ENCODE measurements at regions not wholly inside any gene's neighbourhood (a gene's known extent, or its start where the extent isn't known, plus 50 kb on each side); places are given as distances from the start of the nearest gene placed in this dataset.

DNA sequence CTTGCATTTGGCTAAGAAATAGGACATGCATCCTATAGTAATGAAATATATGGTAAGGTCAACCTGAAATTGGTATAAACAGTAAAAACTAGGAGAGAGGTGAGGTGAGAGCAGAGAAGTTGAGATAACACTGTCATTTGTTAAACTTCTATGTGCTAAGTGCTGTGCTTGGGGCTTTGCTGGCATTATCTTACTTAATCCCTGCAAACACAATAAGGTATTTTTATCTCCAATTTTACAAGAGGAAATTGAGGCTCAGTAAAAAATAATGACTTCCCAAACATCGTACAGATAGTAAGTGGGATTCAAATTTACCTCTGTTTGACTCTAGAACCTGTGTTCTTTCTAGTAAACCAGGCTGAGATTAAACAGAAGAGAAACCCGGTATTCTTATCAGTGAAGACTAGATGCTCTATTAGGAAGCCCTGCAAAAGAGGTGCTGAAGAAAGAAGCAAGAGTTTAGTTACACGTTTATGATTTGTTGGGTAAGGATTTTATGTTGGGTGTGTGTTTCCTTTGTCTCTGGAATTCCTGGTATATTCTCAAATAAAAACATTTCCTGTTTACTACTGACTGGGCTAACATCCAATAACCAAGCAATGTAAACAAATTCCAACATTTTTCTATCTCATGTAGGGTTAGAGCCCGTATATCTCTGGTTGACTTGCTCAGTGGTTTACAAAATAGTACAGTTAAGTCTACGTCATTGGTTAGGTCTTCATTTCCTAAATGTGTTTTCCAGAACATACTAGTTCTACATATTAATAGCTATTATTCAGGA lies 137.3 kb upstream of the FNDC3A start:
- no peak overlapping the region for H3K4me3 Mint-ChIP-seq
- ChIA-PET POLR2A (no interaction called here), CTCF (no interaction called here)
- peaks cover 6% of the 10 kb centered on the region for H3K9me3 Mint-ChIP-seq
- H3K4me1 Mint-ChIP-seq, result no peaks in the 10 kb centered on the region
- no peak for DNase-seq
- H3K27me3 Mint-ChIP-seq, result peaks cover 3% of the 10 kb centered on the region
- H3K27ac Mint-ChIP-seq, result no peak overlapping the region
- H3K36me3 Mint-ChIP-seq (ENCODE audit: low read depth), result peaks cover 6% of the 10 kb centered on the region

DNA sequence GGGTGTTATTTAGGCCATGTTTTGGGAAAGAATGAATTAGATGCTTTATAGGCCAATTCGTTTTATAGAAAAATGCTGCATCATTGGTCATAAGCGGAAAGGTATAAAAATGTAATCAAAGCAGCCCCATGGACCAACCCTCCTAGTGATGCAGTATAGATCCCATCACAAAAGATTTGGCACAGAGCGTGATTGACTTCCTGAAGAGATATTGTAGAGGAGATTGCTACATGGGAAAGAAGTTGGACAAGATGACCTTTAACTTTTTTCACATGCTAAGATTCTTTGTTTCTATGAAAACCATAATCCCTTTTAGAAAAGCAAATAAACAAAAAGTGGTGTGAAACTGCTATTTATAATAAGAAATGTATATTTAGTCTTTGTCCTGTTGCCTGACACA lies 136.5 kb upstream of the FNDC3A start:
- peaks cover 3% of the 10 kb centered on the region for H3K27me3 Mint-ChIP-seq
- H3K27ac Mint-ChIP-seq, result no peak overlapping the region
- no peak overlapping the region for H3K4me3 Mint-ChIP-seq
- H3K36me3 Mint-ChIP-seq (ENCODE audit: low read depth), result peaks cover 3% of the 10 kb centered on the region
- H3K9me3 Mint-ChIP-seq, result peaks cover 2% of the 10 kb centered on the region
- H3K4me1 Mint-ChIP-seq, result no peaks in the 10 kb centered on the region
- ChIA-PET CTCF (no interaction called here), POLR2A (no interaction called here)
- no peak for DNase-seq

DNA sequence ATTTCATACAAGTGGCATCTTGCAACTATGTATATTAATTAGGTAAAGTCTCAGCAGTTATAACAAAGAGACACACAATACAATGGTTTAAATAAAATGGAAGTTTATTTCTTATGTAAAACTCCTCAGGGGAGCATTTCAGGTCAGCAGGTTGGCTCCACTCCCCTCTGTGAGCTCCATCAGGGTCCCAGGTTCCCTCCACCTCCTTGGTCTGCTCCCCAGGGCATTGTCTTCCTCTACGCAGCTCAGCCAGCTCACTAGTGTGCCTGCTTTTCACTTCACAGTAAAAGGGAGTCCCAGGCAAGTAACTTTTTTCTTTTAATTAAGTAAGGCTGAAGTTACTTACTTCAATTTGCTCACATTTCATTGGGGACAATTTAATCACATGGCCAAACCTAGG lies 135.3 kb upstream of the FNDC3A start:
- POLR2A ChIA-PET, result no interaction called here
- Mint-ChIP-seq H3K27me3 (peaks cover 3% of the 10 kb centered on the region), H3K4me1 (no peaks in the 10 kb centered on the region), H3K36me3 (ENCODE audit: low read depth) (peaks cover 3% of the 10 kb centered on the region), H3K4me3 (no peak overlapping the region), H3K27ac (no peak overlapping the region), H3K9me3 (no peaks in the 10 kb centered on the region)
- no peak for DNase-seq
- CTCF ChIA-PET, result no interaction called here

DNA sequence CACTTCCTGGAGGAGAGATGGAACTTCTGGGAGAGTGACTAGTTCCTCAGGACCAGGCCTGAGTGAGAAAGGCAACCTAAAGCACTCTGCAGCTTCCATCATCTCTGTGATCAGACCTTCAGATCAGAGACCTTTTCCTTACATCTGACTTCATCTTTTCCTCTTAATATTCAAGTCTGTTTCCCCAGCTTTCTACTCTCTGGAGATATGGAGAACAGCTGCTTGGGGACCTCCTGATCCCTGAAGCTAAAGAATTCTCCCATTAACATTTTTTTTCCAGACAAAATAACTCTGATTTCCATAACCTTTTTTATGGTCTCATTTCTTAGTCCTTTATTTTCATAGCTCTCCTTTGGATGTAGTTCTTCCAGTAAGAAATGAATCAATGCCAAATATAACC lies 133.4 kb upstream of the FNDC3A start:
- DNase-seq, result no peak
- Mint-ChIP-seq H3K36me3 (ENCODE audit: low read depth) (no peaks in the 10 kb centered on the region), H3K9me3 (no peaks in the 10 kb centered on the region), H3K27ac (no peak overlapping the region), H3K4me3 (no peak overlapping the region), H3K27me3 (peaks cover 3% of the 10 kb centered on the region), H3K4me1 (no peaks in the 10 kb centered on the region)
- ChIA-PET CTCF (no interaction called here), POLR2A (no interaction called here)

GRCh38 chr13:48843630-48844380 lies 131.9 kb upstream of the FNDC3A start:
- no peak for DNase-seq
- peaks cover 3% of the 10 kb centered on the region for H3K27me3 Mint-ChIP-seq
- POLR2A ChIA-PET, result no interaction called here
- H3K9me3 Mint-ChIP-seq, result peaks cover 2% of the 10 kb centered on the region
- no peak overlapping the region for H3K27ac Mint-ChIP-seq
- H3K36me3 Mint-ChIP-seq (ENCODE audit: low read depth), result no peaks in the 10 kb centered on the region
- no peak overlapping the region for H3K4me3 Mint-ChIP-seq
- H3K4me1 Mint-ChIP-seq, result no peaks in the 10 kb centered on the region
- CTCF ChIA-PET, result no interaction called here

DNA sequence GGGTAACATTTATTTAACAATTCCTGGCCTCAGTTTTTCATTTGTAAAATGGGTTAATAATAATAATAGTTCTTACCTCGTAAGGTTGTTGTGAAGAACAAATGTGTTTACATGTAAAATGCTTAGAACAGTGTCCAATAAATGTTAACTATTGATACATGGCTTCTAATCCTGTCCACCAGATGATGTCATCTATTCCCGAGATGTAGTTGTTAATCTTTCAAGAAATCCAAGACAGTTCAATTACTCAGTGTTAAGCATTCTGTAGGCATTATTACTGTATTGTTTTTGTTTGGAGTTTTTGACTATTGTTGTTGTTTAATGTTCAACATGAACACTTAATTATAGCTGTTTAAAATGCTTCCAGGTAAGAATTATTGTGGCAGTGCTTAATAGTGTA lies 131.0 kb upstream of the FNDC3A start:
- ChIA-PET CTCF (no interaction called here), POLR2A (no interaction called here)
- no peak overlapping the region for H3K4me3 Mint-ChIP-seq
- no peak for DNase-seq
- H3K4me1 Mint-ChIP-seq, result no peaks in the 10 kb centered on the region
- H3K27ac Mint-ChIP-seq, result no peak overlapping the region
- H3K27me3 Mint-ChIP-seq, result peaks cover 3% of the 10 kb centered on the region
- peaks cover 2% of the 10 kb centered on the region for H3K9me3 Mint-ChIP-seq
- H3K36me3 Mint-ChIP-seq (ENCODE audit: low read depth), result no peaks in the 10 kb centered on the region

DNA sequence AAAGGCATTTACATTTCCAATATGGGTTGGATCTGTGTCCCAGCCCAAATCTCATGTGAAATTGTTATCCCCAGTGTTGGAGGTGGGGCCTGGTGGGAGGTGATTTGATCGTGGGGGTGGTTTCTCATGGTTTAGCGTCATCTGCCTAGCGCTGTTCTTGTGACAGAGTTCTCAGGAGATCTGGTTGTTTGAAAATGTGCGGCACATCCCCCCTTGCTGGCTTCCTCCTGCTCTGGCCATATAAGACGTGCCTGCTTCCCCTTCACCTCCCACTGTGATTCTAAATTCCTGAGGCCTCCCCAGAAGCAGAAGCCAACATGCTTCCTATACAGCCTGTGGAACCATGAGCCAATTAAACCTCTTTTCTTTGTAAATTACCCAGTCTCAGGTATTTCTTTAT lies 126.2 kb upstream of the FNDC3A start:
- Mint-ChIP-seq H3K4me3 (no peak overlapping the region), H3K9me3 (peaks cover 2% of the 10 kb centered on the region), H3K27me3 (peaks cover 1% of the 10 kb centered on the region), H3K36me3 (ENCODE audit: low read depth) (no peaks in the 10 kb centered on the region), H3K27ac (no peak overlapping the region), H3K4me1 (peaks cover 31% of the 10 kb centered on the region)
- DNase-seq, result no peak
- ChIA-PET CTCF (no interaction called here), POLR2A (no interaction called here)

DNA sequence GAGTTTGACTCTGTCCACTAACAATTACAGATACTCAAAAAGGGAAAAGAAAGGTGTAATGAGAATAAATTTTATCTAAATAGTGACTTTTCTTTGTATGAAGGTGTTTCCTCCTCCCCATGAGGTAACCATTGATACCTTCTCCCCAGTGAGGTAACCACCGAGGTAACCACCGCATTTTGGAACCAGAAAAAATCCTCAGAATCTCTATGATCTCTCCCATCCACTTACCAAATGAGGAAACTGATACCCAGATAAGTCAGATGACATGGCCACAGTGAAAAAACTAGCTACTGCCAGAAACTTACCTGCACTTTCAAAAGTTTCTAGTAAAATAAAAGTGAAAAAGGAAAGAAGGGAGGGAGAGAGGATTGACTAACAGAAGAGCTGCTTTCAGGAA lies 124.0 kb upstream of the FNDC3A start:
- Mint-ChIP-seq H3K4me1 (peaks cover 31% of the 10 kb centered on the region), H3K27ac (no peak overlapping the region), H3K36me3 (ENCODE audit: low read depth) (no peaks in the 10 kb centered on the region), H3K4me3 (no peak overlapping the region), H3K27me3 (peaks cover 1% of the 10 kb centered on the region), H3K9me3 (peaks cover 2% of the 10 kb centered on the region)
- no peak for DNase-seq
- ChIA-PET POLR2A (no interaction called here), CTCF (no interaction called here)

GRCh38 chr13:48852911-48853727 lies 122.6 kb upstream of the FNDC3A start:
- DNase-seq, result no peak
- ChIA-PET POLR2A (interaction anchor here (1.5 to 2.1 kb wide), 2 partner anchors 26 to 123 kb away, joined by 3 to 8 read pairs; partner anchors contain the start of gene FNDC3A), CTCF (interaction anchor here (0.7 kb wide), 1 partner anchor 370 kb away, joined by 8 read pairs; no protein-coding TSS in a partner anchor)
- no peaks in the 10 kb centered on the region for H3K36me3 Mint-ChIP-seq (ENCODE audit: low read depth)
- H3K27me3 Mint-ChIP-seq, result peaks cover 1% of the 10 kb centered on the region
- H3K4me3 Mint-ChIP-seq, result no peak overlapping the region
- H3K9me3 Mint-ChIP-seq, result no peaks in the 10 kb centered on the region
- peaks cover 35% of the 10 kb centered on the region for H3K4me1 Mint-ChIP-seq
- peak overlapping the region; percentile 60 for H3K27ac Mint-ChIP-seq

DNA sequence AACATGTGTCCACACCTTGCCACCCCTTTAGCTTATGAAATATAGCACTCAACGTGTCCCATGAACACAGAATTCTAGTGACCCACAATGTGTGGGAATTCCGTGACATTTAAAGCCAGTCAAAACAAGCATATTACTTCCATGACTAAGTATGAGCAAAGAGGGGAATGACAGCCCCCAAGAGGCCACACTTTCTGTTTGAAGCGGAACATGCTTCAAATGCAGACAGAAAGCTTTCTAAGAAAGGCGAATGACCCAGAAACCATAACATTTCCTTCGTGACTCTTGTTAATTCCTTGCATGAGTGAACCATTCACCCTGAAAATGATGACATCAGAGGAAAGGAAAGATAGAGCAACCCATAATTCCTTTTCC lies 122.0 kb upstream of the FNDC3A start:
- Mint-ChIP-seq H3K27me3 (peaks cover 1% of the 10 kb centered on the region), H3K36me3 (ENCODE audit: low read depth) (no peaks in the 10 kb centered on the region), H3K4me1 (peaks cover 41% of the 10 kb centered on the region), H3K27ac (peak overlapping the region; percentile 60), H3K4me3 (no peak overlapping the region), H3K9me3 (no peaks in the 10 kb centered on the region)
- no peak for DNase-seq
- CTCF ChIA-PET, result no interaction called here
- POLR2A ChIA-PET, result interaction anchor here (1.5 to 2.1 kb wide), 2 partner anchors 26 to 122 kb away, joined by 3 to 8 read pairs; partner anchors contain the start of gene FNDC3A

- ChIA-PET CTCF (interaction anchor here (0.7 kb wide), 1 partner anchor 40 kb away, joined by 3 read pairs; no protein-coding TSS in a partner anchor), POLR2A (interaction anchor here (0.7 to 1.0 kb wide), 2 partner anchors 27 to 118 kb away, joined by 3 read pairs; partner anchors contain the start of gene FNDC3A)
- no peak overlapping the region for H3K4me3 Mint-ChIP-seq
- no peaks in the 10 kb centered on the region for H3K36me3 Mint-ChIP-seq (ENCODE audit: low read depth)
- no peaks in the 10 kb centered on the region for H3K27me3 Mint-ChIP-seq
- no peak overlapping the region for H3K27ac Mint-ChIP-seq
- peaks cover 2% of the 10 kb centered on the region for H3K9me3 Mint-ChIP-seq
- H3K4me1 Mint-ChIP-seq, result peaks cover 28% of the 10 kb centered on the region
- no peak for DNase-seq
Observed at GRCh38 chr13:48857576-48857975, 118.1 kb upstream of the FNDC3A start.

GRCh38 chr13:48858122-48858902 lies 117.4 kb upstream of the FNDC3A start:
- POLR2A ChIA-PET, result interaction anchor here (0.7 to 1.0 kb wide), 2 partner anchors 26 to 117 kb away, joined by 3 read pairs; partner anchors contain the start of gene FNDC3A
- Mint-ChIP-seq H3K4me3 (no peak overlapping the region), H3K9me3 (peaks cover 2% of the 10 kb centered on the region), H3K27ac (no peak overlapping the region), H3K4me1 (peaks cover 22% of the 10 kb centered on the region), H3K36me3 (ENCODE audit: low read depth) (no peaks in the 10 kb centered on the region), H3K27me3 (no peaks in the 10 kb centered on the region)
- CTCF ChIA-PET, result interaction anchor here (0.7 kb wide), 1 partner anchor 40 kb away, joined by 3 read pairs; no protein-coding TSS in a partner anchor
- no peak for DNase-seq
